ENCODE measurements at regions not wholly inside any gene's neighbourhood (a gene's known extent, or its start where the extent isn't known, plus 50 kb on each side); places are given as distances from the start of the nearest gene placed in this dataset.
A peak's percentile ranks its signal among the peaks of the same experiment; 100 is the strongest.

GRCh38 chr1:56146449-56146848, 432.9 kb downstream of the PLPP3 start:
- no peak overlapping the region for H3K4me3 ChIP-seq (replicated peaks in 1 of 4; ENCODE audit: control extremely low read depth in 1 of 4, insufficient read depth in 1 of 4, low read depth in 3 of 4, low read length in 4 of 4)
- no peak overlapping the region for H2AFZ ChIP-seq (ENCODE audit: low read length)
- no peaks in the 10 kb centered on the region for H3K79me2 ChIP-seq (ENCODE audit: control insufficient read depth, insufficient read depth, low read length)
- no peaks in the 10 kb centered on the region for H3K9me3 ChIP-seq (ENCODE audit: control insufficient read depth, insufficient read depth, low read depth, low read length)
- H3K36me3 ChIP-seq (ENCODE audit: control insufficient read depth, insufficient read depth, low read length) = no peaks in the 10 kb centered on the region
- H3K27me3 ChIP-seq (ENCODE audit: control insufficient read depth, insufficient read depth, low read length) = no peaks in the 10 kb centered on the region
- no peaks in the 10 kb centered on the region for H4K20me1 ChIP-seq (ENCODE audit: control insufficient read depth, extremely low read depth, insufficient read depth, low read length)
- H3K27ac ChIP-seq (ENCODE audit: insufficient read depth, low read length) = no peak overlapping the region
- H3K4me2 ChIP-seq (ENCODE audit: extremely low read depth, insufficient read depth, low read length) = no peak overlapping the region
- no peak overlapping the region for H3K9ac ChIP-seq (ENCODE audit: insufficient read depth, low read length)
- DNase-seq (ENCODE audit: low read depth in 2 of 2) = peak; percentile 36 to 87
- no peaks in the 10 kb centered on the region for H3K4me1 ChIP-seq (ENCODE audit: control insufficient read depth, extremely low read depth, insufficient read depth, low read length)
- TF ChIP-seq EZH2 (IDR thresholded peaks at IDR 0.05; ENCODE audit: low read length, missing control alignments) = no peak
- TF ChIP-seq, protein P1, sequence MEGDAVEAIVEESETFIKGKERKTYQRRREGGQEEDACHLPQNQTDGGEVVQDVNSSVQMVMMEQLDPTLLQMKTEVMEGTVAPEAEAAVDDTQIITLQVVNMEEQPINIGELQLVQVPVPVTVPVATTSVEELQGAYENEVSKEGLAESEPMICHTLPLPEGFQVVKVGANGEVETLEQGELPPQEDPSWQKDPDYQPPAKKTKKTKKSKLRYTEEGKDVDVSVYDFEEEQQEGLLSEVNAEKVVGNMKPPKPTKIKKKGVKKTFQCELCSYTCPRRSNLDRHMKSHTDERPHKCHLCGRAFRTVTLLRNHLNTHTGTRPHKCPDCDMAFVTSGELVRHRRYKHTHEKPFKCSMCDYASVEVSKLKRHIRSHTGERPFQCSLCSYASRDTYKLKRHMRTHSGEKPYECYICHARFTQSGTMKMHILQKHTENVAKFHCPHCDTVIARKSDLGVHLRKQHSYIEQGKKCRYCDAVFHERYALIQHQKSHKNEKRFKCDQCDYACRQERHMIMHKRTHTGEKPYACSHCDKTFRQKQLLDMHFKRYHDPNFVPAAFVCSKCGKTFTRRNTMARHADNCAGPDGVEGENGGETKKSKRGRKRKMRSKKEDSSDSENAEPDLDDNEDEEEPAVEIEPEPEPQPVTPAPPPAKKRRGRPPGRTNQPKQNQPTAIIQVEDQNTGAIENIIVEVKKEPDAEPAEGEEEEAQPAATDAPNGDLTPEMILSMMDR (conservative IDR thresholded peaks at IDR 0.05 in 1 of 2, IDR thresholded peaks at IDR 0.05 in 1 of 2; ENCODE audit: low read depth in 1 of 2, low read length in 2 of 2) = no peak

GRCh38 chr1:56145581-56145980, 433.8 kb downstream of the PLPP3 start:
- Histone ChIP-seq H3K9me3 (ENCODE audit: control insufficient read depth, insufficient read depth, low read depth, low read length) (no peaks in the 10 kb centered on the region), H3K79me2 (ENCODE audit: control insufficient read depth, insufficient read depth, low read length) (no peaks in the 10 kb centered on the region), H3K4me1 (ENCODE audit: control insufficient read depth, extremely low read depth, insufficient read depth, low read length) (no peaks in the 10 kb centered on the region), H3K27me3 (ENCODE audit: control insufficient read depth, insufficient read depth, low read length) (no peaks in the 10 kb centered on the region), H3K4me2 (ENCODE audit: extremely low read depth, insufficient read depth, low read length) (no peak overlapping the region), H4K20me1 (ENCODE audit: control insufficient read depth, extremely low read depth, insufficient read depth, low read length) (no peaks in the 10 kb centered on the region), H3K36me3 (ENCODE audit: control insufficient read depth, insufficient read depth, low read length) (no peaks in the 10 kb centered on the region), H3K9ac (ENCODE audit: insufficient read depth, low read length) (no peak overlapping the region), H3K4me3 (replicated peaks in 1 of 4; ENCODE audit: control extremely low read depth in 1 of 4, insufficient read depth in 1 of 4, low read depth in 3 of 4, low read length in 4 of 4) (no peak overlapping the region), H3K27ac (ENCODE audit: insufficient read depth, low read length) (no peak overlapping the region), H2AFZ (ENCODE audit: low read length) (no peak overlapping the region)
- TF ChIP-seq, protein P1 (conservative IDR thresholded peaks at IDR 0.05 in 1 of 2, IDR thresholded peaks at IDR 0.05 in 1 of 2; ENCODE audit: low read depth in 1 of 2, low read length in 2 of 2) = no peak
- DNase-seq (ENCODE audit: low read depth in 2 of 2) = no peak

DNA sequence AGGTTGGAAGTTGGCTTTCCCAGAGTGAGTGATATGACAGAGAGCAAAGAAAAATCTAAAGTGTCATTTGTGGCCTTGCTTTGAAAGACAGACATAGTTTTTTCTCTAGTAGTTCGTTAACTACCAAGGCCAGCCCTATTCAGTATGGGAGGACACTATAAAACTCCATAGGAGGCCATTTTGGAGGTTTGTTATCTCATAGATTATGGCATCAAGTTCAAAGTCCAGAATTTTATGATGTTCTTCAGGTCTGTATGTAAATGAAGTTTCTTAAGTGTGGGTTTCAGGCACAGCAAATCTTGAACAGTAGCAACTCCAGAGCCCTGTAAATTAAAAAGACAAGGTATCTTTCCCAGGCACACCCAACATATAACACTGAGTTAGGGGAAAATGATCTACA, 437.1 kb downstream of the PLPP3 start:
- no peaks in the 10 kb centered on the region for H3K9me3 ChIP-seq (ENCODE audit: control insufficient read depth, insufficient read depth, low read depth, low read length)
- H3K27me3 ChIP-seq (ENCODE audit: control insufficient read depth, insufficient read depth, low read length) = no peaks in the 10 kb centered on the region
- no peaks in the 10 kb centered on the region for H4K20me1 ChIP-seq (ENCODE audit: control insufficient read depth, extremely low read depth, insufficient read depth, low read length)
- H3K4me2 ChIP-seq (ENCODE audit: extremely low read depth, insufficient read depth, low read length) = no peak overlapping the region
- TF ChIP-seq, protein P1 (conservative IDR thresholded peaks at IDR 0.05 in 1 of 2, IDR thresholded peaks at IDR 0.05 in 1 of 2; ENCODE audit: low read depth in 1 of 2, low read length in 2 of 2) = no peak
- TF ChIP-seq EZH2 (IDR thresholded peaks at IDR 0.05; ENCODE audit: low read length, missing control alignments) = no peak
- no peaks in the 10 kb centered on the region for H3K79me2 ChIP-seq (ENCODE audit: control insufficient read depth, insufficient read depth, low read length)
- H3K9ac ChIP-seq (ENCODE audit: insufficient read depth, low read length) = no peak overlapping the region
- H3K4me1 ChIP-seq (ENCODE audit: control insufficient read depth, extremely low read depth, insufficient read depth, low read length) = no peaks in the 10 kb centered on the region
- no peak overlapping the region for H3K4me3 ChIP-seq (replicated peaks in 1 of 4; ENCODE audit: control extremely low read depth in 1 of 4, insufficient read depth in 1 of 4, low read depth in 3 of 4, low read length in 4 of 4)
- H3K27ac ChIP-seq (ENCODE audit: insufficient read depth, low read length) = no peak overlapping the region
- no peaks in the 10 kb centered on the region for H3K36me3 ChIP-seq (ENCODE audit: control insufficient read depth, insufficient read depth, low read length)
- H2AFZ ChIP-seq (ENCODE audit: low read length) = no peak overlapping the region
- DNase-seq (ENCODE audit: low read depth in 2 of 2) = no peak
